ENCODE measurements at regions not wholly inside any gene's neighbourhood (a gene's known extent, or its start where the extent isn't known, plus 50 kb on each side); places are given as distances from the start of the nearest gene placed in this dataset.

- H3K9me2 ChIP-seq (replicated peaks; ENCODE audit: insufficient read depth, low read length) = no peaks in the 10 kb centered on the region
- H4K20me1 ChIP-seq (ENCODE audit: low read depth, low read length) = no peaks in the 10 kb centered on the region
- no peaks in the 10 kb centered on the region for H3K9me3 ChIP-seq (ENCODE audit: insufficient read depth, low read length)
- H2AFZ ChIP-seq (ENCODE audit: low read depth, low read length, severe bottlenecking) = no peak overlapping the region
- H3K9ac ChIP-seq (ENCODE audit: low read length) = no peak overlapping the region
- no peak for TF ChIP-seq CTCF (IDR thresholded peaks at IDR 0.05; ENCODE audit: insufficient read depth, low read length, poor library complexity, severe bottlenecking)
- no peak for TF ChIP-seq EZH2phosphoT487 (conservative IDR thresholded peaks at IDR 0.05; ENCODE audit: low read length)
- no peaks in the 10 kb centered on the region for H3K79me2 ChIP-seq (ENCODE audit: insufficient read depth, low read length)
- H3F3A ChIP-seq (ENCODE audit: insufficient read depth) = no peaks in the 10 kb centered on the region
- H3K4me2 ChIP-seq (ENCODE audit: low read depth, low read length, poor library complexity, severe bottlenecking) = no peak overlapping the region
- no peaks in the 10 kb centered on the region for H3K36me3 ChIP-seq (ENCODE audit: low read length)
- H3K4me3 ChIP-seq (ENCODE audit: insufficient read depth, low read length, poor library complexity, severe bottlenecking) = no peak overlapping the region
- H3K27me3 ChIP-seq (ENCODE audit: low read length) = no peaks in the 10 kb centered on the region
- H3K27ac ChIP-seq (ENCODE audit: low read depth, low read length) = no peak overlapping the region
Measured at GRCh38 chr16:80233097-80233835, 307.5 kb upstream of the DYNLRB2 start.

GRCh38 chr16:80231888-80232287, 308.9 kb upstream of the DYNLRB2 start:
- TF ChIP-seq EZH2phosphoT487 (conservative IDR thresholded peaks at IDR 0.05; ENCODE audit: low read length) (no peak), CTCF (IDR thresholded peaks at IDR 0.05; ENCODE audit: insufficient read depth, low read length, poor library complexity, severe bottlenecking) (no peak)
- no peaks in the 10 kb centered on the region for H3K9me2 ChIP-seq (replicated peaks; ENCODE audit: insufficient read depth, low read length)
- no peak overlapping the region for H2AFZ ChIP-seq (ENCODE audit: low read depth, low read length, severe bottlenecking)

GRCh38 chr16:80231121-80231520, 309.7 kb upstream of the DYNLRB2 start:
- no peaks in the 10 kb centered on the region for H3K27me3 ChIP-seq (ENCODE audit: low read length)
- TF ChIP-seq EZH2phosphoT487 (conservative IDR thresholded peaks at IDR 0.05; ENCODE audit: low read length) (no peak), CTCF (IDR thresholded peaks at IDR 0.05; ENCODE audit: insufficient read depth, low read length, poor library complexity, severe bottlenecking) (no peak)
- no peaks in the 10 kb centered on the region for H3K9me3 ChIP-seq (ENCODE audit: insufficient read depth, low read length)
- H3K27ac ChIP-seq (ENCODE audit: low read depth, low read length) = no peak overlapping the region
- no peaks in the 10 kb centered on the region for H3F3A ChIP-seq (ENCODE audit: insufficient read depth)
- no peaks in the 10 kb centered on the region for H3K36me3 ChIP-seq (ENCODE audit: low read length)
- no peaks in the 10 kb centered on the region for H3K9me2 ChIP-seq (replicated peaks; ENCODE audit: insufficient read depth, low read length)
- H3K4me3 ChIP-seq (ENCODE audit: insufficient read depth, low read length, poor library complexity, severe bottlenecking) = no peak overlapping the region
- no peaks in the 10 kb centered on the region for H3K79me2 ChIP-seq (ENCODE audit: insufficient read depth, low read length)
- no peak overlapping the region for H3K4me2 ChIP-seq (ENCODE audit: low read depth, low read length, poor library complexity, severe bottlenecking)
- H3K9ac ChIP-seq (ENCODE audit: low read length) = no peak overlapping the region
- no peaks in the 10 kb centered on the region for H4K20me1 ChIP-seq (ENCODE audit: low read depth, low read length)
- H2AFZ ChIP-seq (ENCODE audit: low read depth, low read length, severe bottlenecking) = no peak overlapping the region

More at GRCh38 chr16:80231888-80232287, 308.9 kb upstream of the DYNLRB2 start:
- H3K4me2 ChIP-seq (ENCODE audit: low read depth, low read length, poor library complexity, severe bottlenecking) = no peak overlapping the region
- no peaks in the 10 kb centered on the region for H4K20me1 ChIP-seq (ENCODE audit: low read depth, low read length)
- no peaks in the 10 kb centered on the region for H3K79me2 ChIP-seq (ENCODE audit: insufficient read depth, low read length)
- no peaks in the 10 kb centered on the region for H3K9me3 ChIP-seq (ENCODE audit: insufficient read depth, low read length)
- H3K36me3 ChIP-seq (ENCODE audit: low read length) = no peaks in the 10 kb centered on the region
- H3F3A ChIP-seq (ENCODE audit: insufficient read depth) = no peaks in the 10 kb centered on the region
- no peak overlapping the region for H3K9ac ChIP-seq (ENCODE audit: low read length)
- no peak overlapping the region for H3K4me3 ChIP-seq (ENCODE audit: insufficient read depth, low read length, poor library complexity, severe bottlenecking)
- no peak overlapping the region for H3K27ac ChIP-seq (ENCODE audit: low read depth, low read length)
- no peaks in the 10 kb centered on the region for H3K27me3 ChIP-seq (ENCODE audit: low read length)

Data from SU-DHL-6 (cell line).